Peyer's patch (tissue), 4 donors: ENCODE measurements at regions not wholly inside any gene's neighbourhood (a gene's known extent, or its start where the extent isn't known, plus 50 kb on each side); places are given as distances from the start of the nearest gene placed in this dataset.

ENCODE experiments used
- CTCF ChIP-seq, 6 experiments: fragments of 450-650 bp in 4 of 6; fragments of 200-600 bp in 2 of 6; sonication (generic) in 1 of 6; IDR thresholded peaks; one replicate each; pipeline ENCODE4 v1.5.1; 2017 to 2019; ENCODE audit warnings: antibody characterized with exemption in 6 of 6, mild to moderate bottlenecking in 3 of 6, moderate library complexity in 1 of 6
- POLR2A ChIP-seq, 2 donors: fragments of 450-650 bp; IDR thresholded peaks; one replicate each; pipeline ENCODE4 v1.5.1; 2017; ENCODE audit warnings: antibody characterized with exemption in 2 of 2, mild to moderate bottlenecking in 2 of 2, moderate library complexity in 2 of 2

- TF ChIP-seq CTCF (IDR thresholded peaks at IDR 0.05) (no peak), POLR2A (IDR thresholded peaks at IDR 0.05) (no peak)
These were observed 306.3 kb downstream of the SEC14L1 start for GRCh38 chr17:77446940-77447634.
